WTC11 (cell line): ENCODE measurements at regions not wholly inside any gene's neighbourhood (a gene's known extent, or its start where the extent isn't known, plus 50 kb on each side); places are given as distances from the start of the nearest gene placed in this dataset.

ENCODE experiments used
- ATAC-seq: fragments of 200-7000 bp; cut with Tn5 transposase; 2 replicates; pipeline ENCODE4 v1.10.0; 2021; ENCODE audit warnings: mild to moderate bottlenecking, moderate library complexity
- CTCF ChIA-PET: fragments of 300-600 bp; sonication (Branson Sonifier 250); formaldehyde crosslinking; loops from one replicate; lab custom pipeline; 2021; ENCODE audit warnings: antibody characterized with exemption; lab: Charles Lee
- POLR2A ChIA-PET: fragments of 350-600 bp; sonication (Branson Sonifier 250); formaldehyde crosslinking; loops from one replicate; lab custom pipeline; 2021; ENCODE audit warnings: antibody characterized with exemption; lab: Charles Lee
- DNase-seq: peaks from one replicate; pipeline ENCODE4 v3.0.0; 2021; ENCODE audit warnings: low spot score
- H3K27ac Mint-ChIP-seq: 2 replicates; pipeline ENCODE4 v1.8.0; 2021; ENCODE audit warnings: mixed read lengths
- H3K27me3 Mint-ChIP-seq: 2 replicates; pipeline ENCODE4 v1.8.0; 2021; ENCODE audit warnings: low read depth, mild to moderate bottlenecking, moderate library complexity, mixed read lengths
- H3K36me3 Mint-ChIP-seq: 2 replicates; pipeline ENCODE4 v1.8.0; 2021; ENCODE audit warnings: mixed read lengths
- H3K4me1 Mint-ChIP-seq: 2 replicates; pipeline ENCODE4 v1.8.0; 2022; ENCODE audit warnings: mixed read lengths
- H3K4me3 Mint-ChIP-seq: 2 replicates; pipeline ENCODE4 v1.8.0; 2021; ENCODE audit warnings: mild to moderate bottlenecking, moderate library complexity, mixed read lengths
- H3K9me3 Mint-ChIP-seq: 2 replicates; pipeline ENCODE4 v1.8.0; 2021; ENCODE audit warnings: mixed read lengths
- CBFB ChIP-seq: sonication (generic); formaldehyde crosslinking; IDR thresholded peaks from 2 replicates; pipeline ENCODE4 v1.8.1; 2022; ENCODE audit warnings: mild to moderate bottlenecking, low read depth, missing genetic modification reagents
- CREB1 ChIP-seq: sonication (generic); formaldehyde crosslinking; IDR thresholded peaks from 2 replicates; pipeline ENCODE4 v1.8.0; 2023; ENCODE audit warnings: mild to moderate bottlenecking, missing genetic modification reagents
- ESRRA ChIP-seq: sonication (generic); formaldehyde crosslinking; IDR thresholded peaks from 2 replicates; pipeline ENCODE4 v1.8.1; 2022; ENCODE audit warnings: mild to moderate bottlenecking, missing genetic modification reagents, borderline replicate concordance
- JUN ChIP-seq: sonication (generic); formaldehyde crosslinking; IDR thresholded peaks from 2 replicates; pipeline ENCODE4 v1.8.0; 2023; ENCODE audit warnings: mild to moderate bottlenecking, missing genetic modification reagents
- NR1H2 ChIP-seq: sonication (generic); formaldehyde crosslinking; IDR thresholded peaks from 2 replicates; pipeline ENCODE4 v1.9.0; 2021; ENCODE audit warnings: mild to moderate bottlenecking, moderate library complexity, missing genetic modification reagents
- USF2 ChIP-seq: sonication (generic); formaldehyde crosslinking; IDR thresholded peaks from 2 replicates; pipeline ENCODE4 v1.8.1; 2023; ENCODE audit warnings: mild to moderate bottlenecking, missing genetic modification reagents, moderate library complexity
- ZBTB21 ChIP-seq: sonication (generic); formaldehyde crosslinking; IDR thresholded peaks from 2 replicates; pipeline ENCODE4 v1.8.1; 2023; ENCODE audit warnings: mild to moderate bottlenecking, missing genetic modification reagents, borderline replicate concordance
- ZNF423 ChIP-seq: fragments of 250-450 bp; sonication (Bioruptor Pico); IDR thresholded peaks from 2 replicates; pipeline ENCODE4 v2.1.2; 2022; ENCODE audit warnings: mild to moderate bottlenecking, moderate library complexity
- ZSCAN18 ChIP-seq: fragments of 250-450 bp; sonication (Bioruptor Pico); IDR thresholded peaks from 2 replicates; pipeline ENCODE4 v2.1.2; 2022; ENCODE audit warnings: mild to moderate bottlenecking, moderate library complexity
- TF ChIP-seq, protein P1 (sequence below): sonication (generic); formaldehyde crosslinking; IDR thresholded peaks from 2 replicates; pipeline ENCODE4 v1.8.0; 2022; ENCODE audit warnings: mild to moderate bottlenecking, missing genetic modification reagents
- TF ChIP-seq, protein P2 (sequence below): sonication (generic); formaldehyde crosslinking; IDR thresholded peaks from 2 replicates; pipeline ENCODE4 v1.8.1; 2022; ENCODE audit warnings: missing genetic modification reagents, borderline replicate concordance
- TF ChIP-seq, protein P3 (sequence below): fragments of 250-450 bp; sonication (Bioruptor Pico); conservative IDR thresholded peaks from 2 replicates; pipeline ENCODE4 v1.9.0; 2021; ENCODE audit warnings: mild to moderate bottlenecking
- TF ChIP-seq, protein P4 (sequence below): sonication (generic); formaldehyde crosslinking; IDR thresholded peaks from 2 replicates; pipeline ENCODE4 v1.8.1; 2022; ENCODE audit warnings: low read depth, mild to moderate bottlenecking, moderate library complexity, missing genetic modification reagents, borderline replicate concordance

GRCh38 chr6:16907991-16908390 lies 146.7 kb upstream of the ATXN1 start:
- no peak overlapping the region for H3K27ac Mint-ChIP-seq
- POLR2A ChIA-PET = no interaction called here
- TF ChIP-seq NR1H2 (CRISPR knock-in tag) (no peak), USF2 (CRISPR knock-in tag) (no peak), ZNF423 (no peak)
- H3K36me3 Mint-ChIP-seq = 0 out of 2 replicates have a peak, but pooled peaks cover 3% of the 10 kb centered on the region
- H3K4me1 Mint-ChIP-seq = peaks cover 4% of the 10 kb centered on the region
- H3K4me3 Mint-ChIP-seq = no peak overlapping the region
- no peaks in the 10 kb centered on the region for H3K27me3 Mint-ChIP-seq
- CTCF ChIA-PET = no interaction called here
- ATAC-seq (no peak), DNase-seq (no peak)
- H3K9me3 Mint-ChIP-seq = peaks cover 10% of the 10 kb centered on the region; the same call in 1 of the 2 replicates

GRCh38 chr6:16904957-16905356 lies 143.7 kb upstream of the ATXN1 start:
- Mint-ChIP-seq H3K9me3 (no peaks in the 10 kb centered on the region), H3K4me3 (no peak overlapping the region), H3K27ac (no peak overlapping the region), H3K36me3 (no peaks in the 10 kb centered on the region), H3K4me1 (peaks cover 5% of the 10 kb centered on the region), H3K27me3 (no peaks in the 10 kb centered on the region)
- no peak for DNase-seq
- ChIA-PET CTCF (no interaction called here), POLR2A (no interaction called here)
- ATAC-seq = no peak
- TF ChIP-seq ZSCAN18 (no peak), CREB1 (CRISPR knock-in tag) (no peak)
- TF ChIP-seq, protein P1, sequence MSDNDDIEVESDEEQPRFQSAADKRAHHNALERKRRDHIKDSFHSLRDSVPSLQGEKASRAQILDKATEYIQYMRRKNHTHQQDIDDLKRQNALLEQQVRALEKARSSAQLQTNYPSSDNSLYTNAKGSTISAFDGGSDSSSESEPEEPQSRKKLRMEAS (CRISPR knock-in tag) = no peak
- TF ChIP-seq, protein P2, sequence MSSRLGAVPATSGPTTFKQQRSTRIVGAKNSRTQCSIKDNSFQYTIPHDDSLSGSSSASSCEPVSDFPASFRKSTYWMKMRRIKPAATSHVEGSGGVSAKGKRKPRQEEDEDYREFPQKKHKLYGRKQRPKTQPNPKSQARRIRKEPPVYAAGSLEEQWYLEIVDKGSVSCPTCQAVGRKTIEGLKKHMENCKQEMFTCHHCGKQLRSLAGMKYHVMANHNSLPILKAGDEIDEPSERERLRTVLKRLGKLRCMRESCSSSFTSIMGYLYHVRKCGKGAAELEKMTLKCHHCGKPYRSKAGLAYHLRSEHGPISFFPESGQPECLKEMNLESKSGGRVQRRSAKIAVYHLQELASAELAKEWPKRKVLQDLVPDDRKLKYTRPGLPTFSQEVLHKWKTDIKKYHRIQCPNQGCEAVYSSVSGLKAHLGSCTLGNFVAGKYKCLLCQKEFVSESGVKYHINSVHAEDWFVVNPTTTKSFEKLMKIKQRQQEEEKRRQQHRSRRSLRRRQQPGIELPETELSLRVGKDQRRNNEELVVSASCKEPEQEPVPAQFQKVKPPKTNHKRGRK (CRISPR knock-in tag) = no peak

- H3K4me1 Mint-ChIP-seq = peaks cover 13% of the 10 kb centered on the region
- no peaks in the 10 kb centered on the region for H3K9me3 Mint-ChIP-seq
- H3K36me3 Mint-ChIP-seq = no peaks in the 10 kb centered on the region
- POLR2A ChIA-PET = no interaction called here
- CTCF ChIA-PET = no interaction called here
- TF ChIP-seq ZBTB21 (no peak), ESRRA (CRISPR knock-in tag) (no peak), CBFB (CRISPR knock-in tag) (no peak), JUN (CRISPR knock-in tag) (no peak)
- TF ChIP-seq, protein P2 (CRISPR knock-in tag) = no peak
- TF ChIP-seq, protein P3, sequence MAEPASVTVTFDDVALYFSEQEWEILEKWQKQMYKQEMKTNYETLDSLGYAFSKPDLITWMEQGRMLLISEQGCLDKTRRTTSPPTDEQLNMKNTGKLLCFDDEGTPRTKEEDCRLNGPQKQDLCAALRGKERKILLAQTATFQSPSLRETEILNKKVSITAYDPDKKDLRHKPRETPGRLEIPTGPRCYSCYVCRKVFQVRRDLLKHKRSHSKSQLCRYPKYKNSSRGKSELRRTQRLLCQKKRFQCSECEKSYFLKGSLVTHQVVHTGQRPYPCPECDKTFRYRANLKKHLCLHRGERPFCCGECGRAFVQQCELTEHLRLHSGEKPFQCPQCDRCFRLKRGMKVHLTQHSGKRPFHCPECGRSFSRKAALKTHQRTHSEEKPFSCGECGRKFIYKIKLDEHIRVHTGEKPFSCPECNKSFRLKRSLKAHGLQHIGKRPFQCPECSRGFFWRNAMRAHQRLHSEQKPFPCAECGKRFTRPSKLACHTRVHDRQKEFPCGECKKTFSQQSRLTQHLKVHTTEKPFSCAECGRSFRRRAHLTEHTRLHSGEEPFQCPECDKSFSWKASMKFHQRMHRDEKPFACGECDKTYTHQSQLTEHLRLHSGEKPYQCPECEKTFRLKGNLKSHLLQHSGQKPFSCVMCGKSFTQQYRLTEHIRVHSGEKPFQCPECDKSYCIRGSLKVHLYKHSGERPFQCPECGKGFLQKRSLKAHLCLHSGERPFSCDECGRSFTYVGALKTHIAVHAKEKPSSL (CRISPR knock-in tag) = no peak
- TF ChIP-seq, protein P4, sequence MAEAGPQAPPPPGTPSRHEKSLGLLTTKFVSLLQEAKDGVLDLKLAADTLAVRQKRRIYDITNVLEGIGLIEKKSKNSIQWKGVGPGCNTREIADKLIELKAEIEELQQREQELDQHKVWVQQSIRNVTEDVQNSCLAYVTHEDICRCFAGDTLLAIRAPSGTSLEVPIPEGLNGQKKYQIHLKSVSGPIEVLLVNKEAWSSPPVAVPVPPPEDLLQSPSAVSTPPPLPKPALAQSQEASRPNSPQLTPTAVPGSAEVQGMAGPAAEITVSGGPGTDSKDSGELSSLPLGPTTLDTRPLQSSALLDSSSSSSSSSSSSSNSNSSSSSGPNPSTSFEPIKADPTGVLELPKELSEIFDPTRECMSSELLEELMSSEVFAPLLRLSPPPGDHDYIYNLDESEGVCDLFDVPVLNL (CRISPR knock-in tag) = no peak
- no peak overlapping the region for H3K4me3 Mint-ChIP-seq
- no peak for DNase-seq
- no peak overlapping the region for H3K27ac Mint-ChIP-seq
- no peak for ATAC-seq
- H3K27me3 Mint-ChIP-seq = no peaks in the 10 kb centered on the region
Observed at GRCh38 chr6:16903470-16903869, 142.2 kb upstream of the ATXN1 start.
